HG03135 (cell line): ENCODE measurements at regions not wholly inside any gene's neighbourhood (a gene's known extent, or its start where the extent isn't known, plus 50 kb on each side); places are given as distances from the start of the nearest gene placed in this dataset.
"Not testable (repeated sequence)": the region's sequence is repeated elsewhere in the genome, so short reads cannot be mapped to it uniquely, and the experiment has no call there.

Experiments
- ATAC-seq: cut with Tn5 transposase; IDR thresholded peaks from one replicate; pipeline ENCODE4 v1.9.1; 2021; ENCODE audit warnings: mild to moderate bottlenecking, moderate library complexity; ENCODE audit not compliant: unreplicated experiment

- not testable (repeated sequence) for ATAC-seq
Measured at GRCh38 chr10:30703446-30703845, 73.9 kb upstream of the LYZL2 start.

- no peak for ATAC-seq
Measured at GRCh38 chr10:30702860-30703259, 73.3 kb upstream of the LYZL2 start.

GRCh38 chr10:30701451-30702173 is 72.1 kb upstream of the LYZL2 start:
- peak; percentile 56 for ATAC-seq

GRCh38 chr10:30697806-30698205 is 68.3 kb upstream of the LYZL2 start:
- ATAC-seq, result no peak

GRCh38 chr10:30697221-30697620 is 67.7 kb upstream of the LYZL2 start:
- not testable (repeated sequence) for ATAC-seq

GRCh38 chr10:30696416-30697185 is 67.0 kb upstream of the LYZL2 start:
- not testable (repeated sequence) for ATAC-seq

GRCh38 chr10:30695481-30696236 is 66.1 kb upstream of the LYZL2 start:
- ATAC-seq, result not testable (repeated sequence)

GRCh38 chr10:30694518-30695228 is 65.1 kb upstream of the LYZL2 start:
- no peak for ATAC-seq

- no peak for ATAC-seq
Measured at GRCh38 chr10:30691639-30692015, 62.1 kb upstream of the LYZL2 start.

GRCh38 chr10:30690948-30691638 is 61.5 kb upstream of the LYZL2 start:
- not testable (repeated sequence) for ATAC-seq

GRCh38 chr10:30688456-30688855 is 58.9 kb upstream of the LYZL2 start:
- ATAC-seq, result no peak

GRCh38 chr10:30687698-30688213 is 58.2 kb upstream of the LYZL2 start:
- ATAC-seq, result peak; percentile 53

- ATAC-seq, result no peak
Measured at GRCh38 chr10:30686708-30687107, 57.2 kb upstream of the LYZL2 start.

- ATAC-seq, result no peak
Measured at GRCh38 chr10:30683496-30683895, 53.9 kb upstream of the LYZL2 start.

GRCh38 chr10:30682377-30683199 is 53.0 kb upstream of the LYZL2 start:
- ATAC-seq, result not testable (repeated sequence)

GRCh38 chr10:30680908-30681307 is 51.4 kb upstream of the LYZL2 start:
- ATAC-seq, result no peak
